WTC11 (cell line): ENCODE measurements at regions not wholly inside any gene's neighbourhood (a gene's known extent, or its start where the extent isn't known, plus 50 kb on each side); places are given as distances from the start of the nearest gene placed in this dataset.

Experiments used
- ATAC-seq: fragments of 200-7000 bp; cut with Tn5 transposase; 2 replicates; pipeline ENCODE4 v1.10.0; 2021; ENCODE audit warnings: mild to moderate bottlenecking, moderate library complexity
- CTCF ChIA-PET: fragments of 300-600 bp; sonication (Branson Sonifier 250); formaldehyde crosslinking; loops from one replicate; lab custom pipeline; 2021; ENCODE audit warnings: antibody characterized with exemption; lab: Charles Lee
- POLR2A ChIA-PET: fragments of 350-600 bp; sonication (Branson Sonifier 250); formaldehyde crosslinking; loops from one replicate; lab custom pipeline; 2021; ENCODE audit warnings: antibody characterized with exemption; lab: Charles Lee
- DNase-seq: peaks from one replicate; pipeline ENCODE4 v3.0.0; 2021; ENCODE audit warnings: low spot score
- H3K27ac Mint-ChIP-seq: 2 replicates; pipeline ENCODE4 v1.8.0; 2021; ENCODE audit warnings: mixed read lengths
- H3K27me3 Mint-ChIP-seq: 2 replicates; pipeline ENCODE4 v1.8.0; 2021; ENCODE audit warnings: low read depth, mild to moderate bottlenecking, moderate library complexity, mixed read lengths
- H3K36me3 Mint-ChIP-seq: 2 replicates; pipeline ENCODE4 v1.8.0; 2021; ENCODE audit warnings: mixed read lengths
- H3K4me1 Mint-ChIP-seq: 2 replicates; pipeline ENCODE4 v1.8.0; 2022; ENCODE audit warnings: mixed read lengths
- H3K4me3 Mint-ChIP-seq: 2 replicates; pipeline ENCODE4 v1.8.0; 2021; ENCODE audit warnings: mild to moderate bottlenecking, moderate library complexity, mixed read lengths
- H3K9me3 Mint-ChIP-seq: 2 replicates; pipeline ENCODE4 v1.8.0; 2021; ENCODE audit warnings: mixed read lengths
- ATF1 ChIP-seq: sonication (generic); formaldehyde crosslinking; IDR thresholded peaks from 2 replicates; pipeline ENCODE4 v1.8.1; 2023; ENCODE audit warnings: mild to moderate bottlenecking, moderate library complexity, missing genetic modification reagents
- EMX1 ChIP-seq: fragments of 250-450 bp; sonication (Bioruptor Pico); IDR thresholded peaks from 2 replicates; pipeline ENCODE4 v1.8.0; 2021; ENCODE audit warnings: mild to moderate bottlenecking
- ESRRA ChIP-seq: sonication (generic); formaldehyde crosslinking; IDR thresholded peaks from 2 replicates; pipeline ENCODE4 v1.8.1; 2022; ENCODE audit warnings: mild to moderate bottlenecking, missing genetic modification reagents, borderline replicate concordance
- FOXK1 ChIP-seq: sonication (generic); formaldehyde crosslinking; IDR thresholded peaks from 2 replicates; pipeline ENCODE4 v1.8.0; 2022; ENCODE audit warnings: mild to moderate bottlenecking, moderate library complexity, missing genetic modification reagents
- NFATC4 ChIP-seq: fragments of 250-450 bp; sonication (Bioruptor Pico); IDR thresholded peaks from 2 replicates; pipeline ENCODE4 v1.9.0; 2021; ENCODE audit warnings: mild to moderate bottlenecking
- NFYB ChIP-seq: sonication (generic); formaldehyde crosslinking; conservative IDR thresholded peaks from 2 replicates; pipeline ENCODE4 v1.8.0; 2022; ENCODE audit warnings: low read depth, missing genetic modification reagents
- NR1H2 ChIP-seq: sonication (generic); formaldehyde crosslinking; IDR thresholded peaks from 2 replicates; pipeline ENCODE4 v1.9.0; 2021; ENCODE audit warnings: mild to moderate bottlenecking, moderate library complexity, missing genetic modification reagents
- TCF7 ChIP-seq: sonication (generic); formaldehyde crosslinking; IDR thresholded peaks from 2 replicates; pipeline ENCODE4 v1.8.0; 2022; ENCODE audit warnings: mild to moderate bottlenecking, low read depth, missing genetic modification reagents, moderate library complexity
- ZNF232 ChIP-seq: sonication (generic); formaldehyde crosslinking; IDR thresholded peaks from 2 replicates; pipeline ENCODE4 v1.8.0; 2022; ENCODE audit warnings: mild to moderate bottlenecking, missing genetic modification reagents
- ZNF396 ChIP-seq: fragments of 250-450 bp; sonication (Bioruptor Pico); IDR thresholded peaks from 2 replicates; pipeline ENCODE4 v1.8.0; 2021; ENCODE audit warnings: mild to moderate bottlenecking, moderate library complexity, borderline replicate concordance
- TF ChIP-seq, protein P1 (sequence below): sonication (generic); formaldehyde crosslinking; IDR thresholded peaks from 2 replicates; pipeline ENCODE4 v1.8.1; 2023; ENCODE audit warnings: mild to moderate bottlenecking, moderate library complexity, missing genetic modification reagents
- TF ChIP-seq, protein P2 (sequence below): fragments of 250-450 bp; sonication (Bioruptor Pico); IDR thresholded peaks from 2 replicates; pipeline ENCODE4 v1.9.0; 2021; ENCODE audit warnings: mild to moderate bottlenecking
- TF ChIP-seq, protein P3 (sequence below): fragments of 250-450 bp; sonication (Bioruptor Pico); IDR thresholded peaks from 2 replicates; pipeline ENCODE4 v1.8.0; 2021; ENCODE audit warnings: mild to moderate bottlenecking
- TF ChIP-seq, protein P4 (sequence below): sonication (generic); formaldehyde crosslinking; IDR thresholded peaks from 2 replicates; pipeline ENCODE4 v1.8.1; 2022; ENCODE audit warnings: low read depth, missing genetic modification reagents, borderline replicate concordance
- TF ChIP-seq, protein P5 (sequence below): sonication (generic); formaldehyde crosslinking; IDR thresholded peaks from 2 replicates; pipeline ENCODE4 v1.8.1; 2023; ENCODE audit warnings: mild to moderate bottlenecking, missing genetic modification reagents
- TF ChIP-seq, protein P6 (sequence below): sonication (generic); formaldehyde crosslinking; IDR thresholded peaks from 2 replicates; pipeline ENCODE4 v1.8.1; 2022; ENCODE audit warnings: mild to moderate bottlenecking, moderate library complexity, missing genetic modification reagents
- TF ChIP-seq, protein P7 (sequence below): sonication (generic); formaldehyde crosslinking; IDR thresholded peaks from 2 replicates; pipeline ENCODE4 v1.8.0; 2023; ENCODE audit warnings: missing genetic modification reagents, mild to moderate bottlenecking, borderline replicate concordance

DNA sequence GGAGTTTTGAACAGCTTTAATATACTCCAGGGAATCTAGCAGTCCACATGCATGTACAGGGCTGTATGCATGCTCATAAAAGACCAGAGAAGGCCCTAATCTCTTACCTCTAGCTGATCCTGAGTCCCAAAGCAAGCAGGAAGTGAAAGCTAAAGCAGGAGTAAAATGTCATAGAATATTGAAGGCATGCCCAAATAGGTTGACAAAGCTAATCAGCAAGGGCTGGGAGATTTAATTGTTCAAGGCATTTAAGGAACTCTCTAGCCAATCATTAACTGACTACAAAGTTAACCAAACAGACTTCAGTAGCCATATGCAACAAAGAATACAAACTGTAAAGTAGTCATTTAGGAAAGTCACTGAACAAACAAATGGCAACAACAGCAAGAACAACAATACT lies 85.8 kb upstream of the KBTBD8 start:
- ATAC-seq (no peak), DNase-seq (no peak)
- Mint-ChIP-seq H3K27me3 (no peaks in the 10 kb centered on the region; the same call in 1 of the 2 replicates), H3K4me3 (no peak overlapping the region), H3K36me3 (peaks cover 35% of the 10 kb centered on the region), H3K27ac (no peak overlapping the region), H3K9me3 (peaks cover 50% of the 10 kb centered on the region), H3K4me1 (no peaks in the 10 kb centered on the region)
- CTCF ChIA-PET: interaction anchor here (0.5 to 1.1 kb wide), 2 partner anchors 20 to 99 kb away, joined by 3 read pairs; no protein-coding TSS in a partner anchor
- TF ChIP-seq, protein P1, sequence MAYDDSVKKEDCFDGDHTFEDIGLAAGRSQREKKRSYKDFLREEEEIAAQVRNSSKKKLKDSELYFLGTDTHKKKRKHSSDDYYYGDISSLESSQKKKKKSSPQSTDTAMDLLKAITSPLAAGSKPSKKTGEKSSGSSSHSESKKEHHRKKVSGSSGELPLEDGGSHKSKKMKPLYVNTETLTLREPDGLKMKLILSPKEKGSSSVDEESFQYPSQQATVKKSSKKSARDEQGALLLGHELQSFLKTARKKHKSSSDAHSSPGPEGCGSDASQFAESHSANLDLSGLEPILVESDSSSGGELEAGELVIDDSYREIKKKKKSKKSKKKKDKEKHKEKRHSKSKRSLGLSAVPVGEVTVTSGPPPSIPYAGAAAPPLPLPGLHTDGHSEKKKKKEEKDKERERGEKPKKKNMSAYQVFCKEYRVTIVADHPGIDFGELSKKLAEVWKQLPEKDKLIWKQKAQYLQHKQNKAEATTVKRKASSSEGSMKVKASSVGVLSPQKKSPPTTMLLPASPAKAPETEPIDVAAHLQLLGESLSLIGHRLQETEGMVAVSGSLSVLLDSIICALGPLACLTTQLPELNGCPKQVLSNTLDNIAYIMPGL: no peak
- TF ChIP-seq NFYB (CRISPR knock-in tag): no peak
- TF ChIP-seq, protein P2, sequence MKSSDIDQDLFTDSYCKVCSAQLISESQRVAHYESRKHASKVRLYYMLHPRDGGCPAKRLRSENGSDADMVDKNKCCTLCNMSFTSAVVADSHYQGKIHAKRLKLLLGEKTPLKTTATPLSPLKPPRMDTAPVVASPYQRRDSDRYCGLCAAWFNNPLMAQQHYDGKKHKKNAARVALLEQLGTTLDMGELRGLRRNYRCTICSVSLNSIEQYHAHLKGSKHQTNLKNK (CRISPR knock-in tag): no peak
- no peak for TF ChIP-seq EMX1 (CRISPR knock-in tag)
- TF ChIP-seq, protein P3, sequence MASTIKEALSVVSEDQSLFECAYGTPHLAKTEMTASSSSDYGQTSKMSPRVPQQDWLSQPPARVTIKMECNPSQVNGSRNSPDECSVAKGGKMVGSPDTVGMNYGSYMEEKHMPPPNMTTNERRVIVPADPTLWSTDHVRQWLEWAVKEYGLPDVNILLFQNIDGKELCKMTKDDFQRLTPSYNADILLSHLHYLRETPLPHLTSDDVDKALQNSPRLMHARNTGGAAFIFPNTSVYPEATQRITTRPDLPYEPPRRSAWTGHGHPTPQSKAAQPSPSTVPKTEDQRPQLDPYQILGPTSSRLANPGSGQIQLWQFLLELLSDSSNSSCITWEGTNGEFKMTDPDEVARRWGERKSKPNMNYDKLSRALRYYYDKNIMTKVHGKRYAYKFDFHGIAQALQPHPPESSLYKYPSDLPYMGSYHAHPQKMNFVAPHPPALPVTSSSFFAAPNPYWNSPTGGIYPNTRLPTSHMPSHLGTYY (CRISPR knock-in tag): no peak
- no peak for TF ChIP-seq NR1H2
- TF ChIP-seq, protein P4, sequence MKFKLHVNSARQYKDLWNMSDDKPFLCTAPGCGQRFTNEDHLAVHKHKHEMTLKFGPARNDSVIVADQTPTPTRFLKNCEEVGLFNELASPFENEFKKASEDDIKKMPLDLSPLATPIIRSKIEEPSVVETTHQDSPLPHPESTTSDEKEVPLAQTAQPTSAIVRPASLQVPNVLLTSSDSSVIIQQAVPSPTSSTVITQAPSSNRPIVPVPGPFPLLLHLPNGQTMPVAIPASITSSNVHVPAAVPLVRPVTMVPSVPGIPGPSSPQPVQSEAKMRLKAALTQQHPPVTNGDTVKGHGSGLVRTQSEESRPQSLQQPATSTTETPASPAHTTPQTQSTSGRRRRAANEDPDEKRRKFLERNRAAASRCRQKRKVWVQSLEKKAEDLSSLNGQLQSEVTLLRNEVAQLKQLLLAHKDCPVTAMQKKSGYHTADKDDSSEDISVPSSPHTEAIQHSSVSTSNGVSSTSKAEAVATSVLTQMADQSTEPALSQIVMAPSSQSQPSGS: no peak
- TF ChIP-seq, protein P5, sequence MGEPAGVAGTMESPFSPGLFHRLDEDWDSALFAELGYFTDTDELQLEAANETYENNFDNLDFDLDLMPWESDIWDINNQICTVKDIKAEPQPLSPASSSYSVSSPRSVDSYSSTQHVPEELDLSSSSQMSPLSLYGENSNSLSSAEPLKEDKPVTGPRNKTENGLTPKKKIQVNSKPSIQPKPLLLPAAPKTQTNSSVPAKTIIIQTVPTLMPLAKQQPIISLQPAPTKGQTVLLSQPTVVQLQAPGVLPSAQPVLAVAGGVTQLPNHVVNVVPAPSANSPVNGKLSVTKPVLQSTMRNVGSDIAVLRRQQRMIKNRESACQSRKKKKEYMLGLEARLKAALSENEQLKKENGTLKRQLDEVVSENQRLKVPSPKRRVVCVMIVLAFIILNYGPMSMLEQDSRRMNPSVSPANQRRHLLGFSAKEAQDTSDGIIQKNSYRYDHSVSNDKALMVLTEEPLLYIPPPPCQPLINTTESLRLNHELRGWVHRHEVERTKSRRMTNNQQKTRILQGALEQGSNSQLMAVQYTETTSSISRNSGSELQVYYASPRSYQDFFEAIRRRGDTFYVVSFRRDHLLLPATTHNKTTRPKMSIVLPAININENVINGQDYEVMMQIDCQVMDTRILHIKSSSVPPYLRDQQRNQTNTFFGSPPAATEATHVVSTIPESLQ (CRISPR knock-in tag): no peak
- no peak for TF ChIP-seq ATF1 (CRISPR knock-in tag)
- TF ChIP-seq, protein P6, sequence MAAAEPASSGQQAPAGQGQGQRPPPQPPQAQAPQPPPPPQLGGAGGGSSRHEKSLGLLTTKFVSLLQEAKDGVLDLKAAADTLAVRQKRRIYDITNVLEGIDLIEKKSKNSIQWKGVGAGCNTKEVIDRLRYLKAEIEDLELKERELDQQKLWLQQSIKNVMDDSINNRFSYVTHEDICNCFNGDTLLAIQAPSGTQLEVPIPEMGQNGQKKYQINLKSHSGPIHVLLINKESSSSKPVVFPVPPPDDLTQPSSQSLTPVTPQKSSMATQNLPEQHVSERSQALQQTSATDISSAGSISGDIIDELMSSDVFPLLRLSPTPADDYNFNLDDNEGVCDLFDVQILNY: no peak
- TF ChIP-seq FOXK1: no peak
- no peak for TF ChIP-seq ZNF232 (CRISPR knock-in tag)
- TF ChIP-seq, protein P7, sequence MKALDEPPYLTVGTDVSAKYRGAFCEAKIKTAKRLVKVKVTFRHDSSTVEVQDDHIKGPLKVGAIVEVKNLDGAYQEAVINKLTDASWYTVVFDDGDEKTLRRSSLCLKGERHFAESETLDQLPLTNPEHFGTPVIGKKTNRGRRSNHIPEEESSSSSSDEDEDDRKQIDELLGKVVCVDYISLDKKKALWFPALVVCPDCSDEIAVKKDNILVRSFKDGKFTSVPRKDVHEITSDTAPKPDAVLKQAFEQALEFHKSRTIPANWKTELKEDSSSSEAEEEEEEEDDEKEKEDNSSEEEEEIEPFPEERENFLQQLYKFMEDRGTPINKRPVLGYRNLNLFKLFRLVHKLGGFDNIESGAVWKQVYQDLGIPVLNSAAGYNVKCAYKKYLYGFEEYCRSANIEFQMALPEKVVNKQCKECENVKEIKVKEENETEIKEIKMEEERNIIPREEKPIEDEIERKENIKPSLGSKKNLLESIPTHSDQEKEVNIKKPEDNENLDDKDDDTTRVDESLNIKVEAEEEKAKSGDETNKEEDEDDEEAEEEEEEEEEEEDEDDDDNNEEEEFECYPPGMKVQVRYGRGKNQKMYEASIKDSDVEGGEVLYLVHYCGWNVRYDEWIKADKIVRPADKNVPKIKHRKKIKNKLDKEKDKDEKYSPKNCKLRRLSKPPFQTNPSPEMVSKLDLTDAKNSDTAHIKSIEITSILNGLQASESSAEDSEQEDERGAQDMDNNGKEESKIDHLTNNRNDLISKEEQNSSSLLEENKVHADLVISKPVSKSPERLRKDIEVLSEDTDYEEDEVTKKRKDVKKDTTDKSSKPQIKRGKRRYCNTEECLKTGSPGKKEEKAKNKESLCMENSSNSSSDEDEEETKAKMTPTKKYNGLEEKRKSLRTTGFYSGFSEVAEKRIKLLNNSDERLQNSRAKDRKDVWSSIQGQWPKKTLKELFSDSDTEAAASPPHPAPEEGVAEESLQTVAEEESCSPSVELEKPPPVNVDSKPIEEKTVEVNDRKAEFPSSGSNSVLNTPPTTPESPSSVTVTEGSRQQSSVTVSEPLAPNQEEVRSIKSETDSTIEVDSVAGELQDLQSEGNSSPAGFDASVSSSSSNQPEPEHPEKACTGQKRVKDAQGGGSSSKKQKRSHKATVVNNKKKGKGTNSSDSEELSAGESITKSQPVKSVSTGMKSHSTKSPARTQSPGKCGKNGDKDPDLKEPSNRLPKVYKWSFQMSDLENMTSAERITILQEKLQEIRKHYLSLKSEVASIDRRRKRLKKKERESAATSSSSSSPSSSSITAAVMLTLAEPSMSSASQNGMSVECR (CRISPR knock-in tag): no peak
- TF ChIP-seq ESRRA (CRISPR knock-in tag): no peak
- TF ChIP-seq TCF7: no peak
- no peak for TF ChIP-seq ZNF396 (CRISPR knock-in tag)
- TF ChIP-seq NFATC4 (CRISPR knock-in tag): no peak
- POLR2A ChIA-PET: no interaction called here
